HepG2 (cell line): ENCODE measurements at regions not wholly inside any gene's neighbourhood (a gene's known extent, or its start where the extent isn't known, plus 50 kb on each side); places are given as distances from the start of the nearest gene placed in this dataset.

ENCODE experiments used
- CBX1 ChIP-seq: IDR thresholded peaks from one replicate; pipeline ENCODE4 v1.6.1; 2016; ENCODE audit warnings: antibody characterized with exemption, low read depth
- CHD2 ChIP-seq: IDR thresholded peaks from 2 replicates; pipeline ENCODE4 v1.6.1; 2011; ENCODE audit warnings: low read depth, low read length, improper control_type of control experiment
- EP300 ChIP-seq, 3 experiments: sonication (generic) in 1 of 3; formaldehyde crosslinking in 1 of 3; IDR thresholded peaks; 2 replicates each; pipeline versions ENCODE4 v1.5.1 to v1.6.1; 2011 to 2020; ENCODE audit warnings: low read depth in 2 of 3, low read length in 2 of 3, borderline replicate concordance in 1 of 3, improper control_type of control experiment in 1 of 3, mild to moderate bottlenecking in 1 of 3, missing genetic modification reagents in 1 of 3, moderate library complexity in 1 of 3
- GATA4 ChIP-seq: sonication (generic); IDR thresholded peaks from 2 replicates; pipeline ENCODE4 v1.6.1; 2016; ENCODE audit warnings: antibody characterized with exemption, low read depth, borderline replicate concordance
- GRHL1 ChIP-seq: sonication (generic); formaldehyde crosslinking; conservative IDR thresholded peaks from 2 replicates; pipeline ENCODE4 v1.8.0; 2022; ENCODE audit warnings: missing genetic modification reagents
- HOMEZ ChIP-seq: IDR thresholded peaks from 2 replicates; pipeline ENCODE4 v1.6.1; 2016; ENCODE audit warnings: low read depth
- JUNB ChIP-seq: sonication (generic); formaldehyde crosslinking; IDR thresholded peaks from 2 replicates; pipeline ENCODE4 v1.8.0; 2022; ENCODE audit warnings: missing genetic modification reagents, mild to moderate bottlenecking, borderline replicate concordance
- MAX ChIP-seq: IDR thresholded peaks from 2 replicates; pipeline ENCODE4 v1.6.1; 2012; ENCODE audit warnings: inconsistent platforms
- NR1H2 ChIP-seq: sonication (generic); formaldehyde crosslinking; IDR thresholded peaks from 2 replicates; pipeline ENCODE4 v1.8.1; 2022; ENCODE audit warnings: low read depth, missing genetic modification reagents, borderline replicate concordance
- RELA ChIP-seq: sonication (generic); formaldehyde crosslinking; IDR thresholded peaks from 2 replicates; pipeline ENCODE4 v1.4.0; 2020; ENCODE audit warnings: missing genetic modification reagents
- REPIN1 ChIP-seq: sonication (generic); formaldehyde crosslinking; IDR thresholded peaks from 2 replicates; pipeline ENCODE4 v1.8.0; 2022; ENCODE audit warnings: missing genetic modification reagents, low read depth, mild to moderate bottlenecking, borderline replicate concordance
- ZNF264 ChIP-seq: sonication (generic); formaldehyde crosslinking; IDR thresholded peaks from 2 replicates; pipeline ENCODE4 v1.4.0; 2020; ENCODE audit warnings: missing genetic modification reagents
- TF ChIP-seq, protein P1 (sequence below): sonication (generic); formaldehyde crosslinking; IDR thresholded peaks from 2 replicates; pipeline ENCODE4 v1.4.0; 2020; ENCODE audit warnings: mild to moderate bottlenecking, missing genetic modification reagents
- TF ChIP-seq, protein P2 (sequence below): sonication (generic); formaldehyde crosslinking; IDR thresholded peaks from 2 replicates; pipeline ENCODE4 v1.5.0; 2020; ENCODE audit warnings: mild to moderate bottlenecking, missing genetic modification reagents, moderate library complexity

GRCh38 chr13:68995972-68996667 is 1111.5 kb upstream of the ATXN8OS start:
- TF ChIP-seq CHD2: no peak
- TF ChIP-seq ZNF264: no peak
- no peak for TF ChIP-seq CBX1
- TF ChIP-seq, protein P1, sequence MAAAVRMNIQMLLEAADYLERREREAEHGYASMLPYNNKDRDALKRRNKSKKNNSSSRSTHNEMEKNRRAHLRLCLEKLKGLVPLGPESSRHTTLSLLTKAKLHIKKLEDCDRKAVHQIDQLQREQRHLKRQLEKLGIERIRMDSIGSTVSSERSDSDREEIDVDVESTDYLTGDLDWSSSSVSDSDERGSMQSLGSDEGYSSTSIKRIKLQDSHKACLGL (CRISPR knock-in tag): no peak
- no peak for TF ChIP-seq MAX
- TF ChIP-seq REPIN1 (CRISPR knock-in tag): no peak
- TF ChIP-seq RELA (CRISPR knock-in tag): no peak
- TF ChIP-seq HOMEZ (CRISPR knock-in tag): no peak
- no peak for TF ChIP-seq NR1H2 (CRISPR knock-in tag)
- TF ChIP-seq GATA4: no peak
- TF ChIP-seq GRHL1 (CRISPR knock-in tag): no peak
- TF ChIP-seq, protein P2, sequence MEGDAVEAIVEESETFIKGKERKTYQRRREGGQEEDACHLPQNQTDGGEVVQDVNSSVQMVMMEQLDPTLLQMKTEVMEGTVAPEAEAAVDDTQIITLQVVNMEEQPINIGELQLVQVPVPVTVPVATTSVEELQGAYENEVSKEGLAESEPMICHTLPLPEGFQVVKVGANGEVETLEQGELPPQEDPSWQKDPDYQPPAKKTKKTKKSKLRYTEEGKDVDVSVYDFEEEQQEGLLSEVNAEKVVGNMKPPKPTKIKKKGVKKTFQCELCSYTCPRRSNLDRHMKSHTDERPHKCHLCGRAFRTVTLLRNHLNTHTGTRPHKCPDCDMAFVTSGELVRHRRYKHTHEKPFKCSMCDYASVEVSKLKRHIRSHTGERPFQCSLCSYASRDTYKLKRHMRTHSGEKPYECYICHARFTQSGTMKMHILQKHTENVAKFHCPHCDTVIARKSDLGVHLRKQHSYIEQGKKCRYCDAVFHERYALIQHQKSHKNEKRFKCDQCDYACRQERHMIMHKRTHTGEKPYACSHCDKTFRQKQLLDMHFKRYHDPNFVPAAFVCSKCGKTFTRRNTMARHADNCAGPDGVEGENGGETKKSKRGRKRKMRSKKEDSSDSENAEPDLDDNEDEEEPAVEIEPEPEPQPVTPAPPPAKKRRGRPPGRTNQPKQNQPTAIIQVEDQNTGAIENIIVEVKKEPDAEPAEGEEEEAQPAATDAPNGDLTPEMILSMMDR (CRISPR knock-in tag): no peak
- no peak for TF ChIP-seq EP300 (IDR thresholded peaks at IDR 0.05; ENCODE audit: low read depth in 2 of 2, low read length in 2 of 2)
- TF ChIP-seq EP300 (CRISPR knock-in tag; IDR thresholded peaks at IDR 0.05; ENCODE audit: borderline replicate concordance): no peak
- TF ChIP-seq JUNB: no peak
